Glutamatergic neuron (in vitro differentiated cells): ENCODE measurements at regions not wholly inside any gene's neighbourhood (a gene's known extent, or its start where the extent isn't known, plus 50 kb on each side); places are given as distances from the start of the nearest gene placed in this dataset.

Experiments
- DNase-seq: peaks from one replicate; pipeline ENCODE4 v3.0.0; 2022
- H3K27ac Mint-ChIP-seq: one replicate; pipeline ENCODE4 v1.8.0; 2020; ENCODE audit warnings: mild to moderate bottlenecking, mixed read lengths, inconsistent platforms; ENCODE audit not compliant: unreplicated experiment
- H3K27me3 Mint-ChIP-seq: one replicate; pipeline ENCODE4 v1.8.0; 2020; ENCODE audit warnings: mild to moderate bottlenecking, moderate library complexity, mixed read lengths, inconsistent platforms; ENCODE audit not compliant: unreplicated experiment
- H3K36me3 Mint-ChIP-seq: one replicate; pipeline ENCODE4 v1.8.0; 2020; ENCODE audit warnings: mild to moderate bottlenecking, mixed read lengths, inconsistent platforms; ENCODE audit not compliant: unreplicated experiment
- H3K4me1 Mint-ChIP-seq: one replicate; pipeline ENCODE4 v1.8.0; 2020; ENCODE audit warnings: mild to moderate bottlenecking, low read depth, mixed read lengths, inconsistent platforms; ENCODE audit not compliant: unreplicated experiment
- H3K4me3 Mint-ChIP-seq: one replicate; pipeline ENCODE4 v1.8.0; 2020; ENCODE audit warnings: mild to moderate bottlenecking, mixed read lengths, inconsistent platforms; ENCODE audit not compliant: unreplicated experiment
- H3K9me3 Mint-ChIP-seq: one replicate; pipeline ENCODE4 v1.8.0; 2020; ENCODE audit warnings: mild to moderate bottlenecking, moderate library complexity, mixed read lengths, inconsistent platforms; ENCODE audit not compliant: unreplicated experiment
- TF ChIP-seq, protein P1 (sequence below): fragments of 200-600 bp; sonication (generic); IDR thresholded peaks from one replicate; pipeline ENCODE4 v1.5.0; 2021; ENCODE audit not compliant: partially characterized antibody, unreplicated experiment

GRCh38 chr12:127770118-127770517 is 496.9 kb upstream of the TMEM132C start:
- no peaks in the 10 kb centered on the region for H3K36me3 Mint-ChIP-seq
- no peak overlapping the region for H3K27ac Mint-ChIP-seq
- no peak for DNase-seq
- TF ChIP-seq, protein P1, sequence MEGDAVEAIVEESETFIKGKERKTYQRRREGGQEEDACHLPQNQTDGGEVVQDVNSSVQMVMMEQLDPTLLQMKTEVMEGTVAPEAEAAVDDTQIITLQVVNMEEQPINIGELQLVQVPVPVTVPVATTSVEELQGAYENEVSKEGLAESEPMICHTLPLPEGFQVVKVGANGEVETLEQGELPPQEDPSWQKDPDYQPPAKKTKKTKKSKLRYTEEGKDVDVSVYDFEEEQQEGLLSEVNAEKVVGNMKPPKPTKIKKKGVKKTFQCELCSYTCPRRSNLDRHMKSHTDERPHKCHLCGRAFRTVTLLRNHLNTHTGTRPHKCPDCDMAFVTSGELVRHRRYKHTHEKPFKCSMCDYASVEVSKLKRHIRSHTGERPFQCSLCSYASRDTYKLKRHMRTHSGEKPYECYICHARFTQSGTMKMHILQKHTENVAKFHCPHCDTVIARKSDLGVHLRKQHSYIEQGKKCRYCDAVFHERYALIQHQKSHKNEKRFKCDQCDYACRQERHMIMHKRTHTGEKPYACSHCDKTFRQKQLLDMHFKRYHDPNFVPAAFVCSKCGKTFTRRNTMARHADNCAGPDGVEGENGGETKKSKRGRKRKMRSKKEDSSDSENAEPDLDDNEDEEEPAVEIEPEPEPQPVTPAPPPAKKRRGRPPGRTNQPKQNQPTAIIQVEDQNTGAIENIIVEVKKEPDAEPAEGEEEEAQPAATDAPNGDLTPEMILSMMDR, result no peak
- H3K9me3 Mint-ChIP-seq, result peaks cover 6% of the 10 kb centered on the region
- H3K27me3 Mint-ChIP-seq, result peaks cover 5% of the 10 kb centered on the region
- H3K4me3 Mint-ChIP-seq, result no peak overlapping the region
- H3K4me1 Mint-ChIP-seq, result no peaks in the 10 kb centered on the region

GRCh38 chr12:127771546-127771945 is 495.4 kb upstream of the TMEM132C start:
- Mint-ChIP-seq H3K4me3 (no peak overlapping the region), H3K27ac (no peak overlapping the region), H3K27me3 (peaks cover 5% of the 10 kb centered on the region), H3K36me3 (no peaks in the 10 kb centered on the region), H3K9me3 (peaks cover 7% of the 10 kb centered on the region), H3K4me1 (no peaks in the 10 kb centered on the region)
- TF ChIP-seq, protein P1, result no peak
- DNase-seq, result no peak

GRCh38 chr12:127773520-127773919 is 493.4 kb upstream of the TMEM132C start:
- Mint-ChIP-seq H3K4me3 (no peak overlapping the region), H3K4me1 (no peaks in the 10 kb centered on the region), H3K27ac (no peak overlapping the region), H3K36me3 (no peaks in the 10 kb centered on the region), H3K27me3 (peaks cover 5% of the 10 kb centered on the region), H3K9me3 (peaks cover 7% of the 10 kb centered on the region)
- no peak for DNase-seq
- TF ChIP-seq, protein P1, result no peak

GRCh38 chr12:127774828-127775227 is 492.1 kb upstream of the TMEM132C start:
- H3K36me3 Mint-ChIP-seq, result no peaks in the 10 kb centered on the region
- H3K27ac Mint-ChIP-seq, result no peak overlapping the region
- TF ChIP-seq, protein P1, result no peak
- DNase-seq, result no peak
- H3K4me1 Mint-ChIP-seq, result no peaks in the 10 kb centered on the region
- peaks cover 5% of the 10 kb centered on the region for H3K27me3 Mint-ChIP-seq
- peaks cover 7% of the 10 kb centered on the region for H3K9me3 Mint-ChIP-seq
- no peak overlapping the region for H3K4me3 Mint-ChIP-seq

- Mint-ChIP-seq H3K27ac (no peak overlapping the region), H3K36me3 (peaks cover 4% of the 10 kb centered on the region), H3K4me1 (no peaks in the 10 kb centered on the region), H3K27me3 (peaks cover 2% of the 10 kb centered on the region), H3K4me3 (no peak overlapping the region), H3K9me3 (peaks cover 4% of the 10 kb centered on the region)
- DNase-seq, result no peak
- TF ChIP-seq, protein P1, result no peak
Observed at GRCh38 chr12:127779301-127780045, 487.5 kb upstream of the TMEM132C start.
